ENCODE measurements at regions not wholly inside any gene's neighbourhood (a gene's known extent, or its start where the extent isn't known, plus 50 kb on each side); places are given as distances from the start of the nearest gene placed in this dataset.

- H3K9me2 ChIP-seq (ENCODE audit: low read depth, low read length): no peaks in the 10 kb centered on the region
- H3F3A ChIP-seq (ENCODE audit: insufficient read depth, low read length): 0 out of 2 replicates have a peak, but pooled peaks cover 5% of the 10 kb centered on the region
- no peaks in the 10 kb centered on the region for H3K27me3 ChIP-seq (ENCODE audit: insufficient read depth, low read length)
- peak overlapping the region; percentile 48 for H2AFZ ChIP-seq (ENCODE audit: low read length)
- H3K4me2 ChIP-seq (ENCODE audit: low read length): no peak overlapping the region
- H3K27ac ChIP-seq (ENCODE audit: low read depth, low read length, poor library complexity, severe bottlenecking): peak overlapping the region; percentile 80
- no peaks in the 10 kb centered on the region for H3K79me2 ChIP-seq (ENCODE audit: insufficient read depth, low read length)
- no peaks in the 10 kb centered on the region for H3K9me3 ChIP-seq (ENCODE audit: low read length)
- no peaks in the 10 kb centered on the region for H3K36me3 ChIP-seq (ENCODE audit: insufficient read depth, low read length)
- no peaks in the 10 kb centered on the region for H4K20me1 ChIP-seq (ENCODE audit: insufficient read depth, low read length)
- H3K4me3 ChIP-seq (ENCODE audit: low read depth, low read length, poor library complexity, severe bottlenecking): no peak overlapping the region
- no peak overlapping the region for H3K9ac ChIP-seq (ENCODE audit: low read length)
- TF ChIP-seq CTCF (IDR thresholded peaks at IDR 0.05; ENCODE audit: low read length) (no peak), EZH2 (IDR thresholded peaks at IDR 0.05; ENCODE audit: borderline replicate concordance, low read length) (no peak)
- H3K4me1 ChIP-seq (ENCODE audit: insufficient read depth, low read length, severe bottlenecking): peaks cover 45% of the 10 kb centered on the region
Observed at GRCh38 chr9:88759364-88759763, 224.4 kb downstream of the NXNL2 start.

GRCh38 chr9:88766778-88767503, 224.3 kb upstream of the S1PR3 start:
- no peak for TF ChIP-seq CTCF (IDR thresholded peaks at IDR 0.05; ENCODE audit: low read length)
- no peak for TF ChIP-seq EZH2 (IDR thresholded peaks at IDR 0.05; ENCODE audit: borderline replicate concordance, low read length)

GRCh38 chr9:88767504-88767790, 223.8 kb upstream of the S1PR3 start:
- Histone ChIP-seq H3K4me2 (ENCODE audit: low read length) (no peak overlapping the region), H3K4me1 (ENCODE audit: insufficient read depth, low read length, severe bottlenecking) (peaks cover 4% of the 10 kb centered on the region), H2AFZ (ENCODE audit: low read length) (no peak overlapping the region), H4K20me1 (ENCODE audit: insufficient read depth, low read length) (no peaks in the 10 kb centered on the region), H3K36me3 (ENCODE audit: insufficient read depth, low read length) (no peaks in the 10 kb centered on the region), H3K9ac (ENCODE audit: low read length) (no peak overlapping the region), H3K4me3 (ENCODE audit: low read depth, low read length, poor library complexity, severe bottlenecking) (no peak overlapping the region), H3K79me2 (ENCODE audit: insufficient read depth, low read length) (no peaks in the 10 kb centered on the region), H3K9me3 (ENCODE audit: low read length) (no peaks in the 10 kb centered on the region), H3K27ac (ENCODE audit: low read depth, low read length, poor library complexity, severe bottlenecking) (no peak overlapping the region), H3K27me3 (ENCODE audit: insufficient read depth, low read length) (no peaks in the 10 kb centered on the region), H3K9me2 (ENCODE audit: low read depth, low read length) (no peaks in the 10 kb centered on the region), H3F3A (ENCODE audit: insufficient read depth, low read length) (no peaks in the 10 kb centered on the region)
- no peak for TF ChIP-seq EZH2 (IDR thresholded peaks at IDR 0.05; ENCODE audit: borderline replicate concordance, low read length)
- no peak for TF ChIP-seq CTCF (IDR thresholded peaks at IDR 0.05; ENCODE audit: low read length)

More at GRCh38 chr9:88766778-88767503, 224.3 kb upstream of the S1PR3 start:
- H3K27me3 ChIP-seq (ENCODE audit: insufficient read depth, low read length): no peaks in the 10 kb centered on the region
- no peaks in the 10 kb centered on the region for H3K36me3 ChIP-seq (ENCODE audit: insufficient read depth, low read length)
- no peak overlapping the region for H3K27ac ChIP-seq (ENCODE audit: low read depth, low read length, poor library complexity, severe bottlenecking)
- no peaks in the 10 kb centered on the region for H3F3A ChIP-seq (ENCODE audit: insufficient read depth, low read length)
- H3K9ac ChIP-seq (ENCODE audit: low read length): no peak overlapping the region
- H3K9me3 ChIP-seq (ENCODE audit: low read length): no peaks in the 10 kb centered on the region
- H3K4me1 ChIP-seq (ENCODE audit: insufficient read depth, low read length, severe bottlenecking): no peaks in the 10 kb centered on the region
- H2AFZ ChIP-seq (ENCODE audit: low read length): no peak overlapping the region
- H4K20me1 ChIP-seq (ENCODE audit: insufficient read depth, low read length): no peaks in the 10 kb centered on the region
- no peaks in the 10 kb centered on the region for H3K79me2 ChIP-seq (ENCODE audit: insufficient read depth, low read length)
- H3K4me2 ChIP-seq (ENCODE audit: low read length): no peak overlapping the region
- H3K4me3 ChIP-seq (ENCODE audit: low read depth, low read length, poor library complexity, severe bottlenecking): no peak overlapping the region
- H3K9me2 ChIP-seq (ENCODE audit: low read depth, low read length): no peaks in the 10 kb centered on the region

Measured in OCI-LY1 (cell line).